ENCODE measurements at regions not wholly inside any gene's neighbourhood (a gene's known extent, or its start where the extent isn't known, plus 50 kb on each side); places are given as distances from the start of the nearest gene placed in this dataset.

DNA sequence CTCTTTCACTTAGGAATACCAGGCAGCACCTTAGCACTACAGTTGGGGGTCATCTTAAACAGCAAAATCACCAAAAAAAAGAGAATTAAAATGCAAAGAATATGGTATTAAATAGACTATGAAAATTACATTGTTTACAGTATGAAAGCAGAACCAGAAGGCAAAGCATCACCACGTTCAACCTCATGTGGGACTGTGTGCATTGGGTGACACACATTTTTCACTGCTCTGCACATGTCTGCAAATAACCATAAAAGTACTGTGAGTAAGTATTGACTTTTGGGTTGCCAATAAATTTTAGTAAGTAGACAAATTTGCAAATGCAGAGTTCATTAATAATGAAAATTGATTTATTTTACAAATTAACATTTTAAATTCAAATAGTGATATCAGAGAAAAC lies 232.1 kb upstream of the ZWINT start:
- TF ChIP-seq, protein P1, sequence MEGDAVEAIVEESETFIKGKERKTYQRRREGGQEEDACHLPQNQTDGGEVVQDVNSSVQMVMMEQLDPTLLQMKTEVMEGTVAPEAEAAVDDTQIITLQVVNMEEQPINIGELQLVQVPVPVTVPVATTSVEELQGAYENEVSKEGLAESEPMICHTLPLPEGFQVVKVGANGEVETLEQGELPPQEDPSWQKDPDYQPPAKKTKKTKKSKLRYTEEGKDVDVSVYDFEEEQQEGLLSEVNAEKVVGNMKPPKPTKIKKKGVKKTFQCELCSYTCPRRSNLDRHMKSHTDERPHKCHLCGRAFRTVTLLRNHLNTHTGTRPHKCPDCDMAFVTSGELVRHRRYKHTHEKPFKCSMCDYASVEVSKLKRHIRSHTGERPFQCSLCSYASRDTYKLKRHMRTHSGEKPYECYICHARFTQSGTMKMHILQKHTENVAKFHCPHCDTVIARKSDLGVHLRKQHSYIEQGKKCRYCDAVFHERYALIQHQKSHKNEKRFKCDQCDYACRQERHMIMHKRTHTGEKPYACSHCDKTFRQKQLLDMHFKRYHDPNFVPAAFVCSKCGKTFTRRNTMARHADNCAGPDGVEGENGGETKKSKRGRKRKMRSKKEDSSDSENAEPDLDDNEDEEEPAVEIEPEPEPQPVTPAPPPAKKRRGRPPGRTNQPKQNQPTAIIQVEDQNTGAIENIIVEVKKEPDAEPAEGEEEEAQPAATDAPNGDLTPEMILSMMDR (IDR thresholded peaks at IDR 0.05; ENCODE audit: low read depth, low read length, missing control alignments) = no peak
- no peak overlapping the region for H3K4me3 ChIP-seq (ENCODE audit: low read depth, low read length)
- no peak for DNase-seq (ENCODE audit: low read depth)

DNA sequence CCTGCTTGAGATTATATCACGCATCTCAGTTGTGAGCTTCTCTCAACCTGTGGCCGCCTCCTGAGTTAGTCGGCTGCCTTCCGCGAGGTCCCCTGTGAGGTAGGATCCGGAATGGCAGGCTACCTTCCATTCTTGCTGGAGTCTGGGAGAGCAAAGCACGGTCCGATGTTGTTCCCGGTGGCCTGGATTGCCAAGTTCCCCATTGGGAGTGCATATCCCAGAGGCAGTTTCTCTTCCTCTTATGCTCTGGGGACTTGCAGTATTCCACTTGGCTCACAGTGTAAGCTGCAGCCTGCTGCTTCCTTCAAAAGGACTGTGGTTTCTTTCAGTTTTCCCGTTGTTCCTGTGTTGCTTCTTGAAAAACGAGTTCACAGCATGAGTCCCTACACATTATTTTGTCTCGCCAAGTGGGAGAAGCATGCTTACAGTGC lies 225.4 kb upstream of the ZWINT start:
- TF ChIP-seq, protein P1 (IDR thresholded peaks at IDR 0.05; ENCODE audit: low read depth, low read length, missing control alignments) = no peak
- no peak overlapping the region for H3K4me3 ChIP-seq (ENCODE audit: low read depth, low read length)
- DNase-seq (ENCODE audit: low read depth) = no peak

DNA sequence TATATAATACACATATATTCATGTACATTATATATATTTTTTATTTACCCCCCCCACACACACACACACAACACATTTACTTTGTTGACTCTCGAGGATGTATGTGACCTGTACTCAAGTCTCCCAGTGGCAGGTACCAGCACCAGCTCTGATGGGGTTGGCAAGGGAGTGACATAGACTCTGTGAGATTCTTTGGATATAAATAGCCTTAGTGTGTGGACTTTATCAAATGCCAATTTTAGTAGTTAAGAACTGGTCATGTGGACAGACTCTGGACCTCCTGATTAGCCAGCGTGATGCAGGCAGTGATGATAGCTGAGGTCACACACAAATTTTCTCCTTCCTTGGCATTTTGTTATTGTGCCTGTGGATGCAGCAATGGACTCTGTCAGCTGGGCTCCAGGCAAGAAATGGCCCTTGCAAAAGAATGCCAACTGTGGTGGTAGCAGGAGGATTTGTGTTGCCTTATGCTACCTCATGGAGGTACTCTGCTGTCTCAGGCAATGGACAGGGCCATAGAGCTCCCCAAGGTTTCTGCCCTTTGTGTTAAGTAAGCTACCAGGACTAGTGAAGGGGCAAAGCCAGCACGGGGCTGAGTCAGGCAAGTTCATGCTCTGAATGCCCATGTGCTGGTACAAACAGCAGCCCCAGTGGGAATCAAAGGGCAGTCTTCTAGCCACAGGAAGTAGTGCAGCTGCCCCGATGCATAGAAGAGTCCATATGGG lies 224.6 kb upstream of the ZWINT start:
- H3K4me3 ChIP-seq (ENCODE audit: low read depth, low read length) = no peak overlapping the region
- no peak for DNase-seq (ENCODE audit: low read depth)
- TF ChIP-seq, protein P1 (IDR thresholded peaks at IDR 0.05; ENCODE audit: low read depth, low read length, missing control alignments) = no peak

DNA sequence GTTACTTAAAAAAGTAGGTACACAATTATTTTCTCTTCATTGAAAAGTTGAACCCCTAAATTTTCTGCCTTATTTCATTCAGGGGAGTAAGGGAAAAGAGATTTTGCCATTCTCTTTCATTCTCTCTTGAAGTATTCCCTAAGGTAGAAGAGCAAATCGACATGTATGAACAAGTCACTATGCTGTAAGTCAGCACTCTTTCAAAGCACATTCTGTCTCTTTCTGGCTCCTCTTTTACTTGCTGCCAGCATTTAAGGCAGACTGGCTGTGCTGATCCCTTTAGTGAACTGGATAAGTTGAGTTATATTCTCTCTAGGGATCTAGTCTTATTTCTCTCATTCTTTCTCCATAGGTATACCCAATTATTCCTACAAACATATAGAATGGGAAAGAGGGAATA lies 222.3 kb upstream of the ZWINT start:
- H3K4me3 ChIP-seq (ENCODE audit: low read depth, low read length) = no peak overlapping the region
- TF ChIP-seq, protein P1 (IDR thresholded peaks at IDR 0.05; ENCODE audit: low read depth, low read length, missing control alignments) = no peak
- DNase-seq (ENCODE audit: low read depth) = no peak

DNA sequence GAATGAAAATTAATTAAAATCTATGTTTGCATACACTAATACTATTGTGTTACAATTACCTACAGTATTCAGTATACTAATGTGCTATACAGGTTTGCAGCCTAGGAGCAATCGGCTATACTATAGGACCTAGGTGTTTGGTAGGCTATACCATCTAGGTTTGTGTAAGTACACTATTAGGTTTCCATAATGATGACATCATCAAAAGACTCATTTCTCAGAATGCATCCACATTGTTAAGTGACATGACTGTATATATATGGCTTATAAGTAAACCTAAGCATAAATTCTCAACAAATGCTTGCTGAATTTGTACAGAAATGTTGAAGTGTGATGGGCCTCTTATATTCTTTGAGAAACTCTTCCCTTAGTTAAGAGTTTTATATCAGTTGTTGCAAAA lies 206.5 kb upstream of the ZWINT start:
- H3K4me3 ChIP-seq (ENCODE audit: low read depth, low read length) = no peak overlapping the region
- TF ChIP-seq, protein P1 (IDR thresholded peaks at IDR 0.05; ENCODE audit: low read depth, low read length, missing control alignments) = no peak
- DNase-seq (ENCODE audit: low read depth) = no peak

DNA sequence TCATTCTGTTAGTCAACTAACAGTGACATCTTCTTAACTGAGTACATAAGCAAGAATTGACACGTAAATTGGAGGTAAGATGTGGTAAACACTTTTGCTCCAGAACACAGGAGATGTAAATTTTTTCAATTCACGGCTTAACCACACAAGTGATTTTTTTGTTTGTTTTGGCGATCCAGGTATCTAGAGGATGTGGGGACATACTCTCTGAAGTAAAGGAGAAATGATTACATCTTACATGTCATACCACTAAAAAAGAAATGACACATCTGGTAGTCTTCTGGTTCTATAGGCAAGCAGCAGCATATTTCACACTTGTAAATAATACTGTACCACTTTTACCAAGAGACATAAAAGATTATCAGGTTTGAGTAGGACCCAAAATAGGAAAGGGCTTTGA lies 200.3 kb upstream of the ZWINT start:
- no peak for DNase-seq (ENCODE audit: low read depth)
- TF ChIP-seq, protein P1 (IDR thresholded peaks at IDR 0.05; ENCODE audit: low read depth, low read length, missing control alignments) = no peak
- no peak overlapping the region for H3K4me3 ChIP-seq (ENCODE audit: low read depth, low read length)

DNA sequence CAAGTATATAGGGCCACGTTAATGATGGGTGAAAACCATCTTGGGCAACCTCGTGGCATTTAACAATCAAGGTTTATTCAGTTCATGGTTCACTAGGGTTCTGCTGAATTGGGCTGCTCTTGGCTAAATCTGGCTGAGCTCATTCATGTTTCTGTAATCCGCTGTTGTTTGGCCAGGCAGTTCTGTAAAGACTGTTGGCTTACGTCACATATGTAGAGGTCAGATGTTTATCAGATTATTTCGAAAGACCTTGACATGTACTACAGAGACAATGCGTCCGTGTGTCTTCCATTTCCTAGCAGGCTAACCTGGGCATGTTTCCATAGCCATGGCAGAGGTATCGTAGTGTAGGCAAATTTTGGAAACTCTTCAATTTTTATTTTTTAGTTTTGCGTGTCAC lies 190.0 kb upstream of the ZWINT start:
- TF ChIP-seq, protein P1 (IDR thresholded peaks at IDR 0.05; ENCODE audit: low read depth, low read length, missing control alignments) = no peak
- H3K4me3 ChIP-seq (ENCODE audit: low read depth, low read length) = no peak overlapping the region
- DNase-seq (ENCODE audit: low read depth) = no peak

Measured in GM12864 (cell line).